Common myeloid progenitor, CD34-positive (primary cell): ENCODE measurements at regions not wholly inside any gene's neighbourhood (a gene's known extent, or its start where the extent isn't known, plus 50 kb on each side); places are given as distances from the start of the nearest gene placed in this dataset.

ENCODE experiments used
- CTCF ChIA-PET: fragments of 350-600 bp; sonication (Branson Sonifier 250); formaldehyde crosslinking; loops from one replicate; lab custom pipeline; 2021; ENCODE audit warnings: antibody characterized with exemption; lab: Charles Lee
- POLR2A ChIA-PET: fragments of 350-600 bp; sonication (Branson Sonifier 250); formaldehyde crosslinking; loops from one replicate; lab custom pipeline; 2021; ENCODE audit warnings: antibody characterized with exemption; lab: Charles Lee
- DNase-seq, 3 donors: peaks; one replicate each; pipeline versions ENCODE4 v3.0.0 to v3.0.0-alpha.2; 2013
- H3K27ac ChIP-seq, 2 experiments: 1 replicate in 1 of 2; 2 replicates in 1 of 2; pipeline ENCODE4 v1.7.0; 2013; ENCODE audit warnings: inconsistent platforms in 2 of 2, low read length in 2 of 2, mild to moderate bottlenecking in 2 of 2, low read depth in 1 of 2, moderate library complexity in 1 of 2; ENCODE audit not compliant: severe bottlenecking in 2 of 2, insufficient read depth in 1 of 2, poor library complexity in 1 of 2
- H3K27me3 ChIP-seq, 5 experiments: replicated peaks in 2 of 5; 1 replicate in 3 of 5; 2 replicates in 2 of 5; pipeline versions ENCODE4 v1.6.1 to v1.7.0; 2013; ENCODE audit warnings: low read length in 4 of 5, mild to moderate bottlenecking in 2 of 5, moderate library complexity in 2 of 5, inconsistent platforms in 1 of 5; ENCODE audit not compliant: insufficient read depth in 5 of 5, control insufficient read depth in 4 of 5
- H3K36me3 ChIP-seq, 4 experiments: 1 replicate in 2 of 4; 2 replicates in 2 of 4; pipeline versions ENCODE4 v1.6.1 to v1.7.0; 2013; ENCODE audit warnings: low read length in 3 of 4, control low read depth in 1 of 4, mild to moderate bottlenecking in 1 of 4; ENCODE audit not compliant: control insufficient read depth in 4 of 4, insufficient read depth in 4 of 4
- H3K4me1 ChIP-seq, 4 experiments: 1 replicate in 3 of 4; 2 replicates in 1 of 4; pipeline versions ENCODE4 v1.6.1 to v1.7.1; 2013; ENCODE audit warnings: low read length in 3 of 4, mild to moderate bottlenecking in 3 of 4, control low read depth in 1 of 4, inconsistent platforms in 1 of 4, moderate library complexity in 1 of 4; ENCODE audit not compliant: control insufficient read depth in 4 of 4, insufficient read depth in 4 of 4; ENCODE audit errors: control extremely low read depth in 1 of 4
- H3K4me3 ChIP-seq, 7 experiments: 1 replicate in 4 of 7; 2 replicates in 3 of 7; pipeline versions ENCODE4 v1.5.1 to v1.7.0; 2013; ENCODE audit warnings: mild to moderate bottlenecking in 7 of 7, low read length in 6 of 7, moderate library complexity in 6 of 7, inconsistent platforms in 2 of 7, low read depth in 2 of 7, control low read depth in 1 of 7; ENCODE audit not compliant: insufficient read depth in 4 of 7, control insufficient read depth in 1 of 7; ENCODE audit errors: extremely low read depth in 1 of 7
- H3K9me3 ChIP-seq, 5 experiments: 1 replicate in 4 of 5; 2 replicates in 1 of 5; pipeline versions ENCODE4 v1.6.1 to v1.7.1; 2013; ENCODE audit warnings: low read length in 4 of 5, mild to moderate bottlenecking in 2 of 5, inconsistent platforms in 1 of 5, low read depth in 1 of 5, moderate library complexity in 1 of 5; ENCODE audit not compliant: control insufficient read depth in 4 of 5, insufficient read depth in 2 of 5; ENCODE audit errors: control extremely low read depth in 1 of 5
- WGBS: methylation state at CpG from one replicate; pipeline ENCODE4 v1.1.5; 2013; ENCODE audit not compliant: insufficient coverage; 5-methylcytosine and 5-hydroxymethylcytosine counted together

DNA sequence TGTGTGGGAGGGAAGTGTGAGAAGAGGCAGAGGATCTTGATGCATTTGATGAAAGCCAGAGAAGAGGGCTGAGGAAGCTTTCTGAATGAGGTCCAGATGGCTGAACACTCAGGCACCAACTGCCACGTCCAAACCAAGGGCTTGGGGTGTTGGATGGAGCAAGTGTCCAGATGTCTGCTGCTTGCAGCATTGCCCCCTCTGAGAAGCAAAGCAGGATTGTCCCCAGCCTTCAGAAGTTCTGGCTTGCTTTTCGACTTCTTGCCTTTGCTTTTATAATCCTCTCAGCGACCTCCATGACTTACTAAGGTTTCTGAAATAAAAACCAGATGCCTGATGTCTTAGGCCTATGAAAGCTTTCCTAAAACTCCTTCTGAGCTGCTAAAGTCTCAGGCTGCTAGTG lies 182.5 kb downstream of the HUNK start:
- ChIA-PET CTCF (interaction anchor here (0.7 kb wide), 1 partner anchor 184 kb away, joined by 3 read pairs; no protein-coding TSS in a partner anchor), POLR2A (no interaction called here)
- H3K4me1 ChIP-seq = no peaks in the 10 kb centered on the region
- H3K9me3 ChIP-seq = peaks cover 0 to 9% (median 3%) of the 10 kb centered on the region in 5 experiments
- H3K27me3 ChIP-seq = no peaks in the 10 kb centered on the region
- H3K27ac ChIP-seq = no peak overlapping the region
- DNase-seq = no peak
- no peak overlapping the region for H3K4me3 ChIP-seq
- H3K36me3 ChIP-seq = no peaks in the 10 kb centered on the region
- 79% methylated on average over 3 of the region's 3 CpGs for WGBS
